Fibroblast of lung (primary cell): ENCODE measurements at regions not wholly inside any gene's neighbourhood (a gene's known extent, or its start where the extent isn't known, plus 50 kb on each side); places are given as distances from the start of the nearest gene placed in this dataset.

Experiments
- EZH2 ChIP-seq: IDR thresholded peaks from 2 replicates; pipeline ENCODE4 v1.5.1; 2012; ENCODE audit warnings: low read length, control low read depth, mild to moderate bottlenecking; ENCODE audit errors: missing control alignments
- TF ChIP-seq, protein P1 (sequence below), 2 donors: IDR thresholded peaks in 1 of 2; conservative IDR thresholded peaks in 1 of 2; 1 replicate in 1 of 2; 2 replicates in 1 of 2; pipeline ENCODE4 v1.5.1; 2011 to 2012; ENCODE audit warnings: low read length in 2 of 2, control low read depth in 1 of 2, inconsistent platforms in 1 of 2, low read depth in 1 of 2, mild to moderate bottlenecking in 1 of 2

DNA sequence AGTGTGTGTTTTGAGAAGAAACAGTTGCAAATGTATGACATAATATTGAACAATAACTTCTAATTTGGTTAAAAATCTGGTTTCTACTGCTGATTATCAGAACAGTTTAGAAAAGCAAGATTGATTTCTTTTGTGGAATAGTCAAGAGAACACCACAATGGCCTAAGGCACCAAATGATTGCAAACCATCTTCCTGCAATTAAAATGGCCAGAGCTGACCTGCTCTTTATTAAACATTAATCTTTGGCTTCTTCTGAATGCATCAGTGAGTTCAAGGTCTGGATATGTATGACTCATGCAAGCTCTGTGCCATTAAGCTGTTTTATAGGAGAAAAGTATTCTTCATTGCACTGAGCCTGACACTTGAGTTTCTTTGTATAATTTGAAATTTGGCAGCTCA, 107.8 kb upstream of the PDHA2 start:
- TF ChIP-seq EZH2: no peak
- TF ChIP-seq, protein P1, sequence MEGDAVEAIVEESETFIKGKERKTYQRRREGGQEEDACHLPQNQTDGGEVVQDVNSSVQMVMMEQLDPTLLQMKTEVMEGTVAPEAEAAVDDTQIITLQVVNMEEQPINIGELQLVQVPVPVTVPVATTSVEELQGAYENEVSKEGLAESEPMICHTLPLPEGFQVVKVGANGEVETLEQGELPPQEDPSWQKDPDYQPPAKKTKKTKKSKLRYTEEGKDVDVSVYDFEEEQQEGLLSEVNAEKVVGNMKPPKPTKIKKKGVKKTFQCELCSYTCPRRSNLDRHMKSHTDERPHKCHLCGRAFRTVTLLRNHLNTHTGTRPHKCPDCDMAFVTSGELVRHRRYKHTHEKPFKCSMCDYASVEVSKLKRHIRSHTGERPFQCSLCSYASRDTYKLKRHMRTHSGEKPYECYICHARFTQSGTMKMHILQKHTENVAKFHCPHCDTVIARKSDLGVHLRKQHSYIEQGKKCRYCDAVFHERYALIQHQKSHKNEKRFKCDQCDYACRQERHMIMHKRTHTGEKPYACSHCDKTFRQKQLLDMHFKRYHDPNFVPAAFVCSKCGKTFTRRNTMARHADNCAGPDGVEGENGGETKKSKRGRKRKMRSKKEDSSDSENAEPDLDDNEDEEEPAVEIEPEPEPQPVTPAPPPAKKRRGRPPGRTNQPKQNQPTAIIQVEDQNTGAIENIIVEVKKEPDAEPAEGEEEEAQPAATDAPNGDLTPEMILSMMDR (conservative IDR thresholded peaks at IDR 0.05 in 1 of 2, IDR thresholded peaks at IDR 0.05 in 1 of 2; ENCODE audit: low read depth in 1 of 2, low read length in 2 of 2): no peak
